OCI-LY1 (cell line): ENCODE measurements at regions not wholly inside any gene's neighbourhood (a gene's known extent, or its start where the extent isn't known, plus 50 kb on each side); places are given as distances from the start of the nearest gene placed in this dataset.

Source experiments
- H2AFZ ChIP-seq: fragments of 200-600 bp; sonication (generic), shearing (Covaris generic); 2 replicates; pipeline ENCODE4 v1.6.0; 2014; ENCODE audit warnings: antibody characterized with exemption, mild to moderate bottlenecking, low read length
- H3F3A ChIP-seq: fragments of 200-600 bp; sonication (generic), shearing (Covaris generic); 2 replicates; pipeline ENCODE4 v1.6.0; 2014; ENCODE audit warnings: mild to moderate bottlenecking, antibody characterized with exemption, low read length, moderate library complexity; ENCODE audit not compliant: insufficient read depth
- H3K27ac ChIP-seq: fragments of 200-600 bp; sonication (generic); 2 replicates; pipeline ENCODE4 v1.5.1; 2014; ENCODE audit warnings: low read length, mixed run types, mild to moderate bottlenecking, low read depth; ENCODE audit not compliant: poor library complexity, severe bottlenecking
- H3K27me3 ChIP-seq: fragments of 200-600 bp; sonication (generic); 2 replicates; pipeline ENCODE4 v1.6.0; 2014; ENCODE audit warnings: antibody characterized with exemption, mild to moderate bottlenecking, low read length, moderate library complexity; ENCODE audit not compliant: insufficient read depth
- H3K36me3 ChIP-seq: fragments of 200-600 bp; sonication (generic); 2 replicates; pipeline ENCODE4 v1.6.1; 2014; ENCODE audit warnings: mild to moderate bottlenecking, antibody characterized with exemption, low read length, moderate library complexity, mixed read lengths; ENCODE audit not compliant: insufficient read depth
- H3K4me1 ChIP-seq: fragments of 200-600 bp; sonication (generic); 2 replicates; pipeline ENCODE4 v1.5.1; 2014; ENCODE audit warnings: mild to moderate bottlenecking, low read length, moderate library complexity; ENCODE audit not compliant: insufficient read depth, severe bottlenecking
- H3K4me2 ChIP-seq: fragments of 200-600 bp; sonication (generic), shearing (Covaris generic); 2 replicates; pipeline ENCODE4 v1.6.1; 2014; ENCODE audit warnings: low read length
- H3K4me3 ChIP-seq: fragments of 200-600 bp; sonication (generic); 2 replicates; pipeline ENCODE4 v1.5.1; 2014; ENCODE audit warnings: low read length, low read depth, mild to moderate bottlenecking, mixed read lengths; ENCODE audit not compliant: poor library complexity, severe bottlenecking
- H3K79me2 ChIP-seq: fragments of 200-600 bp; shearing (Covaris generic); 2 replicates; pipeline ENCODE4 v1.6.1; 2016; ENCODE audit warnings: mixed run types, low read length, mixed read lengths; ENCODE audit not compliant: insufficient read depth
- H3K9ac ChIP-seq: fragments of 200-600 bp; sonication (generic), shearing (Covaris generic); 2 replicates; pipeline ENCODE4 v1.6.1; 2014; ENCODE audit warnings: mild to moderate bottlenecking, low read length, mixed read lengths
- H3K9me2 ChIP-seq: fragments of 200-600 bp; sonication (generic), shearing (Covaris generic); 2 replicates; pipeline ENCODE4 v1.6.1; 2014; ENCODE audit warnings: low read depth, mild to moderate bottlenecking, low read length, mixed read lengths
- H3K9me3 ChIP-seq: fragments of 200-600 bp; shearing (Covaris generic); 2 replicates; pipeline ENCODE4 v1.6.1; 2014; ENCODE audit warnings: low read length, mixed read lengths
- H4K20me1 ChIP-seq: fragments of 200-600 bp; sonication (generic), shearing (Covaris generic); 2 replicates; pipeline ENCODE4 v1.6.0; 2016; ENCODE audit warnings: mild to moderate bottlenecking, low read length; ENCODE audit not compliant: insufficient read depth
- EZH2 ChIP-seq: fragments of 200-600 bp; sonication (generic), shearing (Covaris generic); IDR thresholded peaks from 2 replicates; pipeline ENCODE4 v1.8.0; 2017; ENCODE audit warnings: borderline replicate concordance, mixed run types, mild to moderate bottlenecking, antibody characterized with exemption, low read length, moderate library complexity, mixed read lengths
- TF ChIP-seq, protein P1 (sequence below): fragments of 200-600 bp; sonication (generic), shearing (Covaris generic); IDR thresholded peaks from 2 replicates; pipeline ENCODE4 v1.5.1; 2017; ENCODE audit warnings: mild to moderate bottlenecking, antibody characterized with exemption, low read length, moderate library complexity, mixed read lengths

DNA sequence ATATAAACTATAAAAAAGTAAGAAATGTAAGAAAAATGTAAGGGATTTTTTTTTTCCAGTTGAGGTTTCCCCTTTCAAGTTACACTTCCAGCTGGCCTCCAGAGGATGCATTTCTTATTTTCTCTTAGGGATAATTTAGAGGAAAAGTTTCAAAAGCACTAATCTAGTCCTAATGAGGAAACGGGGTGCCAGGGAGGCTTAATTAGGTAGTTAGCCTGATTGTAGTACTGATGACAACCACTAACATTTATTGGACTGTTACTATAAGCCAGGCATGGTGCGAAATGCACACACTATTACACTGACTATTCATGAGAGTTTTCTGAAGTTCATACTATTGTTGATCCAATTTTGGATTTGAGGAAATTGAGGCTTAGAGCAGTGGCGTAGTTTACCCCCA, 290.8 kb upstream of the FMN2 start:
- Histone ChIP-seq H3K4me2 (no peak overlapping the region), H3K9me3 (no peaks in the 10 kb centered on the region), H3K36me3 (no peaks in the 10 kb centered on the region), H2AFZ (no peak overlapping the region), H3K27me3 (no peaks in the 10 kb centered on the region), H4K20me1 (no peaks in the 10 kb centered on the region), H3K9ac (no peak overlapping the region), H3K79me2 (no peaks in the 10 kb centered on the region), H3K4me3 (no peak overlapping the region), H3F3A (no peaks in the 10 kb centered on the region), H3K27ac (no peak overlapping the region), H3K9me2 (no peaks in the 10 kb centered on the region), H3K4me1 (no peaks in the 10 kb centered on the region)
- no peak for TF ChIP-seq EZH2
- TF ChIP-seq, protein P1, sequence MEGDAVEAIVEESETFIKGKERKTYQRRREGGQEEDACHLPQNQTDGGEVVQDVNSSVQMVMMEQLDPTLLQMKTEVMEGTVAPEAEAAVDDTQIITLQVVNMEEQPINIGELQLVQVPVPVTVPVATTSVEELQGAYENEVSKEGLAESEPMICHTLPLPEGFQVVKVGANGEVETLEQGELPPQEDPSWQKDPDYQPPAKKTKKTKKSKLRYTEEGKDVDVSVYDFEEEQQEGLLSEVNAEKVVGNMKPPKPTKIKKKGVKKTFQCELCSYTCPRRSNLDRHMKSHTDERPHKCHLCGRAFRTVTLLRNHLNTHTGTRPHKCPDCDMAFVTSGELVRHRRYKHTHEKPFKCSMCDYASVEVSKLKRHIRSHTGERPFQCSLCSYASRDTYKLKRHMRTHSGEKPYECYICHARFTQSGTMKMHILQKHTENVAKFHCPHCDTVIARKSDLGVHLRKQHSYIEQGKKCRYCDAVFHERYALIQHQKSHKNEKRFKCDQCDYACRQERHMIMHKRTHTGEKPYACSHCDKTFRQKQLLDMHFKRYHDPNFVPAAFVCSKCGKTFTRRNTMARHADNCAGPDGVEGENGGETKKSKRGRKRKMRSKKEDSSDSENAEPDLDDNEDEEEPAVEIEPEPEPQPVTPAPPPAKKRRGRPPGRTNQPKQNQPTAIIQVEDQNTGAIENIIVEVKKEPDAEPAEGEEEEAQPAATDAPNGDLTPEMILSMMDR: no peak

DNA sequence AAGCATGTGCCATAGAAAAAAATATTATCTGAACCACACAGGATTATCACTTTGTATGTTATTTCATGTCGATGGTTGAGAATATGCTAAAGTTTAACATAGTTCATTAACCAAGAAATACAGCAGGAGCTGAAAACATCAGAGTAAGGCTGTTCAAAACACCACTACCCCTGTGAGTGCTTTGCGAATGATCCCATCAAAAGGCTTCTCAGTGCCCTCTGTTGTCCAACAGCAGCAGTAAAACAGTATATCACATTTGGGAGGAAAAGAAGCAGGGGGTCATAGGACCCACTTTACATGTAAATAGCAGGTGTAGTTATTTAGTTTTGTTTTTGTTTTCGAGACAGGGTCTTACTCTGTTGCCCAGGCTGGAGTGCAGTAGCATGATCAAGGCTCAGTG, 289.4 kb upstream of the FMN2 start:
- H3K9me3 ChIP-seq: no peaks in the 10 kb centered on the region
- H4K20me1 ChIP-seq: no peaks in the 10 kb centered on the region
- no peaks in the 10 kb centered on the region for H3K9me2 ChIP-seq
- no peaks in the 10 kb centered on the region for H3K36me3 ChIP-seq
- no peak overlapping the region for H2AFZ ChIP-seq
- no peaks in the 10 kb centered on the region for H3K79me2 ChIP-seq
- no peak overlapping the region for H3K4me2 ChIP-seq
- TF ChIP-seq EZH2: no peak
- TF ChIP-seq, protein P1: no peak
- no peak overlapping the region for H3K9ac ChIP-seq
- H3K4me3 ChIP-seq: no peak overlapping the region
- H3K27ac ChIP-seq: no peak overlapping the region
- no peaks in the 10 kb centered on the region for H3F3A ChIP-seq
- no peaks in the 10 kb centered on the region for H3K27me3 ChIP-seq
- H3K4me1 ChIP-seq: no peaks in the 10 kb centered on the region

DNA sequence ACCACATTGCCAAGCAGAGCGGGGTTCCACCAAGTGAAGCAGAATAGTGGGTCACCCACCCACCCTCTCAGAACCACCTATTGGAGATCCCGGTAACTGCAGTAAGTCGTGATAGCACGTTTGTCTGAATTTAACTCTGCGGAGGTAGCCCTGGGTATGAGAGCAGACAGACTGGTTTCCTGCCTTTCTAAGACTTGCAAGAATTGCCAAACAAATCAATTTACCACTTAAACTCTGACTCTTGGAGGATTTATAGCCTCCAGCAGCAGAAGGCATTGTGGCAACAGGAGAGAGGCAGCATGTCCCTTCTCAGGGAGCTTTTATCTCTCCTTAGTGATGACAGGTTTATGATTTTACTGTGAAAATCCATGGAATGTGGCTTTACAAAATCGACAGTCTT, 287.9 kb upstream of the FMN2 start:
- Histone ChIP-seq H3K9me2 (no peaks in the 10 kb centered on the region), H3K4me3 (no peak overlapping the region), H3K4me2 (no peak overlapping the region), H3K4me1 (no peaks in the 10 kb centered on the region), H4K20me1 (no peaks in the 10 kb centered on the region), H3K9ac (no peak overlapping the region), H3K27ac (no peak overlapping the region), H3K27me3 (no peaks in the 10 kb centered on the region), H3K36me3 (no peaks in the 10 kb centered on the region), H3F3A (no peaks in the 10 kb centered on the region), H2AFZ (no peak overlapping the region), H3K9me3 (no peaks in the 10 kb centered on the region), H3K79me2 (no peaks in the 10 kb centered on the region)
- no peak for TF ChIP-seq EZH2
- TF ChIP-seq, protein P1: no peak
